Right lobe of liver (tissue), 4 donors: ENCODE measurements at regions not wholly inside any gene's neighbourhood (a gene's known extent, or its start where the extent isn't known, plus 50 kb on each side); places are given as distances from the start of the nearest gene placed in this dataset.

Experiments used
- POLR2A ChIP-seq: fragments of 450-650 bp; IDR thresholded peaks from one replicate; pipeline ENCODE4 v1.6.1; 2017; ENCODE audit warnings: antibody characterized with exemption, mild to moderate bottlenecking
- TF ChIP-seq, protein P1 (sequence below), 4 donors: fragments of 200-600 bp in 3 of 4; fragments of 450-650 bp in 1 of 4; IDR thresholded peaks; one replicate each; pipeline versions ENCODE4 v1.5.1 to v1.8.0; 2016 to 2022; ENCODE audit warnings: antibody characterized with exemption in 4 of 4, mild to moderate bottlenecking in 2 of 4
- donor health status: DM: no; HTN: no; CAD: no.
- donor health status: DM: no; HTN: no; CAD: no.
- donor health status: DM: no; HTN: yes; CAD: no.

DNA sequence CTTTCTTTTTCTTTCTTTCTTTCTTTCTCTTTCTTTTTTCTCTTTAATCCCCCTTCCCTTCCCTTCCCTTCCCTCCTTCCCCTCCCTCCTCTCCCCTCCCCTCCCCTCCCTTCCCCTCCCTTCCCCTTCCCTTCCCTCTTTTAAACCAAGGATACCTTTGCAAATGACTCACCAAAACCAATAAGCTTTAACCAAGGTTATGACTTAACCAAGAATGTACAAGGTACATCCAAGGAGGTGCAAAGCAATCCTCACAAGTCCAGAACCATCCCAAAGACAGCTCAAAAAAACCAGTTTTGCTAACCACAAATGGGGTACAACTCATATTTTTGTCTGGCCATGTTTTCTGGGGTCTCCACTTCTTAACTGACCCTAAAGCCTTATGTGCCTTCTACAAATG lies 174.7 kb upstream of the PPP1R2C start:
- TF ChIP-seq, protein P1, sequence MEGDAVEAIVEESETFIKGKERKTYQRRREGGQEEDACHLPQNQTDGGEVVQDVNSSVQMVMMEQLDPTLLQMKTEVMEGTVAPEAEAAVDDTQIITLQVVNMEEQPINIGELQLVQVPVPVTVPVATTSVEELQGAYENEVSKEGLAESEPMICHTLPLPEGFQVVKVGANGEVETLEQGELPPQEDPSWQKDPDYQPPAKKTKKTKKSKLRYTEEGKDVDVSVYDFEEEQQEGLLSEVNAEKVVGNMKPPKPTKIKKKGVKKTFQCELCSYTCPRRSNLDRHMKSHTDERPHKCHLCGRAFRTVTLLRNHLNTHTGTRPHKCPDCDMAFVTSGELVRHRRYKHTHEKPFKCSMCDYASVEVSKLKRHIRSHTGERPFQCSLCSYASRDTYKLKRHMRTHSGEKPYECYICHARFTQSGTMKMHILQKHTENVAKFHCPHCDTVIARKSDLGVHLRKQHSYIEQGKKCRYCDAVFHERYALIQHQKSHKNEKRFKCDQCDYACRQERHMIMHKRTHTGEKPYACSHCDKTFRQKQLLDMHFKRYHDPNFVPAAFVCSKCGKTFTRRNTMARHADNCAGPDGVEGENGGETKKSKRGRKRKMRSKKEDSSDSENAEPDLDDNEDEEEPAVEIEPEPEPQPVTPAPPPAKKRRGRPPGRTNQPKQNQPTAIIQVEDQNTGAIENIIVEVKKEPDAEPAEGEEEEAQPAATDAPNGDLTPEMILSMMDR (IDR thresholded peaks at IDR 0.05): no peak
- TF ChIP-seq POLR2A: no peak
